Activated CD8-positive, alpha-beta memory T cell treated with anti-CD3 and anti-CD28 coated beads for 36 hours (primary cell): ENCODE measurements at regions not wholly inside any gene's neighbourhood (a gene's known extent, or its start where the extent isn't known, plus 50 kb on each side); places are given as distances from the start of the nearest gene placed in this dataset.
"Not testable (repeated sequence)": the region's sequence is repeated elsewhere in the genome, so short reads cannot be mapped to it uniquely, and the experiment has no call there.

ENCODE experiments used
- CTCF ChIA-PET: fragments of 350-600 bp; sonication (Branson Sonifier 250); formaldehyde crosslinking; loops from one replicate; lab custom pipeline; 2021; ENCODE audit warnings: antibody characterized with exemption; lab: Charles Lee
- POLR2A ChIA-PET: fragments of 350-600 bp; sonication (Branson Sonifier 250); formaldehyde crosslinking; loops from one replicate; lab custom pipeline; 2021; ENCODE audit warnings: antibody characterized with exemption; lab: Charles Lee

DNA sequence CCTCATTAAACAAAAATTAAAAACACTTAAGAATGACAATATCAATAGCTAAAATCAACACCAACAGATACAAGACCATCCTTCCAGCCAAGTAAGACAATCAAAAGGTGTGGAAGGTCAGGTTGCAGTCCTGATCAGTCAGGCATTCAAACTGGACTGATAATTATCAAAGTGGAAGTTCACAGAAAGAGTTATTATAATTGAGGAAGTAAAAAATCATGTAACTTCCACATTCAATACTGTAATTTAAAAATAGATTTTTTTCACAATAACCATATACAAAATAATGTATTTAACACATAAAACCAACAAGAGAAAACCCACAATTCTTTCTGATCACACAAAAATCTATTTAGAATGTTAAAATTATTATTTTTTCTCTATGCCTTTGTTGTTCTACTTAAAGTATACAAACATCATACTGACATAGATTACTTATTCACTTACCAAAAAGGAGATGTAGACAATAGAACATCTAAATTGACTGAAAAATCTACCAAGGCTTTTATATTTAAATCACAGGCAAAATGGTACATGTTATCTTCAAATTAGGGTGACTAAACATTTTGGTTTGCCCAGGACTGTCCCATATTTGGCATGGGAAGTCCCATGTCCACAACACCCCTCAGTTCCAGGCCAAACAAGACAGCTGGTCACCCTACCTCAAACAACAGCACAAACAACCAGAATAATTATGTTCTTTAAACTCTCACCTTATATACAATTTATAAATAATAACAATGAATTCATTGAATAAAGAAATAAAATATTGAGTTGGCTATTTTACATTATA lies 142.5 kb upstream of the SLC24A2 start:
- CTCF ChIA-PET = no interaction called here
- POLR2A ChIA-PET = no interaction called here

- ChIA-PET CTCF (interaction anchor here (0.7 to 1.2 kb wide), 3 partner anchors 8 to 695 kb away, joined by 3 read pairs; partner anchors contain the start of gene MLLT3), POLR2A (interaction anchor here (0.5 kb wide), 1 partner anchor 28 kb away, joined by 5 read pairs; no protein-coding TSS in a partner anchor)
Measured at GRCh38 chr9:19927560-19927959, 138.7 kb upstream of the SLC24A2 start.

DNA sequence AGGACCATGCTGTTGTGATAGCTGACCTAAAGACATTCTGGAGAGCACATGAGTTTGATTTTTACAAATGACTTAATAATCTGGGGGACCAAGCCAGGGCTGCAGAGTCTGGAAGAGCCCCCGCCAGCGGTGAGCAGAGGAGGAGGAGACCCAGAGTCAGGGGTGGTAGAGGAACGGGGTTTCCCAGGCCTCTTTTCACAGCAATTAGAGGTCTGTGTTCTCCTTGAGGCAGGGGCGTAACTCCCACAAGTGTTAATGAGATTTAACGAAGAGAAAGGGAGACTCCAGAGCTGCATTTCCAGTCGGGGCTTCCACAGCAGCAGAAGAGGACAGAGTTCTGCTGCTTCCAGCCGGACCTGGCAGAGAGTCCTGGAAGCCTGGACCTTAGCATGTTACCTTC lies 137.9 kb upstream of the SLC24A2 start:
- POLR2A ChIA-PET = no interaction called here
- CTCF ChIA-PET = interaction anchor here (0.7 to 1.2 kb wide), 3 partner anchors 9 to 696 kb away, joined by 3 read pairs; partner anchors contain the start of gene MLLT3

DNA sequence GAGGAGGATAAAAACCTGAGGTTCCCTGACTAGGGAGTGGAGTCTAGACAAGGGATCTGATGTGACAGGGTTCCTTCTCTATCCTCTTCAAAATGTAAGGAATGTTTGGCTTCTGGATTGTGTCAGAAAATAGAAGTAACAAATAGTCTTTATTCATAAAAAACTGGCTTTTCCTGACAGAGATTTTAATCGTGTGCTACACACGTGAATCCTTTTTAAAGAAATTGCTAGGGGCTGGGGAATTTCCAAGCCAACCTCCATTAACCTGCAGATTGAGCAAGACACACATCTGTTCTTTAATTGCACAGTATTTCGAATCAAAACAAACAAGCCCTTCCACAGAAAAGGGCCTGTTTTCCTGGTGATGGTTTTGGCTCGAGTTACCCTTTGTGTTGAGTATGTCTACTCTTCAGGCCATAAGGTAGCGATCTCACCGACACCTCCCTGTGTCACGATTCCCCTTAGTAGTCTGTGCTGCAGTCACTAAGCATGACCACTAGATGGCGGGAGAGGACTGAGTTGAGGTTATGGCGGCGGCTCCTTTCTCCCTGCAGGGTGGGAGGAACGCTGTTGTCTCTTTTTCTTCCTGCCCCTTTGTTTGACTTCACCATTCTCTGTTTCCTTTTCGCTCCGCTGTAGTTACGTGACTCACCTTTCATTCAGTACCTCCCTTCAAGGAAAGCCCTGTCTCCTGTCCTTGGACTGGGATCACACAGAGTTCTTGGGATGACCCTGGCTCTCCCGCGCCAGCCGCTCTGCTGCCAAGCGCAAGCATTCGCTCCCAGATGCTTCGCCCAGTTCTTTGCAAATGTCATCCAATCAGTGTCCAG lies 137.1 kb upstream of the SLC24A2 start:
- POLR2A ChIA-PET = interaction anchor here (0.7 kb wide), 1 partner anchor 1015 kb away, joined by 3 read pairs; no protein-coding TSS in a partner anchor

DNA sequence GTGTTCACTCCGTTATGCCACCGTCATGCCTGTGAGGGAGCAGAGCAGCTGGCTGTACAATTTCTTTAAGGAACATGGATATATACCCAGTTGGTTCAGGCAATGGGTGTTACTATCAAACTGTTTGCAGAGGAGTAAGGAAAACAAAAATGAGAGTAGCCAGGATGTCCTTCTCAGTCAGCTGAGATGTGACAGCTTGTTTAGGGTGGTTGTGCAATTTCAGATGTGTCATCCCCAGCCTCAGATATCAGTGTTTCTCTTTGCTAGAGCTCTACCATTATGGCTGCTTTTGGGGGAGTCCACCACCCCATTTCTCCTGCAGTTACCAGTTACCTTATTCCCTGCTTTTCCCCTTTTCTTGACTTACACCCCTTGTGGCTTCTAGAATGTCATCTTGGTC lies 135.2 kb upstream of the SLC24A2 start:
- ChIA-PET CTCF (no interaction called here), POLR2A (interaction anchor here (0.5 kb wide), 1 partner anchor 434 kb away, joined by 8 read pairs; no protein-coding TSS in a partner anchor)

More for the DNA sequence above, 137.1 kb upstream of the SLC24A2 start:
- CTCF ChIA-PET = interaction anchor here (0.6 to 1.2 kb wide), 5 partner anchors 46 to 995 kb away, joined by 3 read pairs; partner anchors contain the start of gene MLLT3

DNA sequence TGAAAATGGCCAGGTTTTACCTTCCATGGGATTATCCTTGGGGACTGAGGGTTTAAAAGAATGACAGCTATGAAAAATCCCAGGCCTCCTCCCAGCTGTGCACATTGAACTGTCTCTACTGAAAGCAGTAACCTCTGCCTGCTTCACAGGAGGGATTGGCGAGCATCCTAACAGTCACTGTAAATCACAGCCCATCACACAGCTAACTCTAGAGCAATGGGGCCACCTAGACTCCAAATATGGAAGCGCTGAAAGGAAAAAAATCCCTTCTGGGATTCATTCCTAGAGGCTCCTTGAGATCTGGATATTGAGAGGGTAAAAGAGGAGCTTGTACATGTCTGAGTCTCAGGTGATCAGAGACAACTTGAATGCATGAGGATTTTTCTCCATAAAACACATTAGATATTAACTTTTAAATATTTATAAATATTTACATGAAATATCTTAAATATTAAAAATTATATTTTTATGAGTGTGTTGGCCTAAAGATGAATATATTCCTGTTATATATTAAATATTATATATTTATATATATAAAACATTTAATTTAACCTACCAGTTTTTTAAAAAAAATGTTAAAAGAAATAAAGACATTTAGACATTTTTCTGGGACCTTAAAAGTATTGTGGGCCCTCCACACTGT lies 133.8 kb upstream of the SLC24A2 start:
- CTCF ChIA-PET = no interaction called here

DNA sequence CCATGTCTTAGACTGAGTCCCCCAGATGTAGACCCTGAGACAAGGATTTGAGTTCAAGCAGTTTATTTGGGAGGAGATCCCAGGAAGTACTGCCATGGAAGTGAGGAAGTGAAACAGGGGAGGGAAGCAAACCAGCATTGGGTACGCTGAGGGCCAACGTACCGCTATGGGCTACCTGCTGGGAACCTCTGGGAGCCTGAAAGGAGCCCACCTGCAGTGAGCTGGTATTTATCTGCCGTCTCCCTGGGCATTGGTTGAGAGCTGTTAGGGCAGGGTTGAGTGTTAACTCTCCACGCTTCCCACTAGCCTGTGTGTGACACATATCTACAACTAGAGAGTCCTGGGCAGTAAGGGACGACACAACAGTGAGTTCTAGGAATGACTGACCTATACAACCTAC lies 131.6 kb upstream of the SLC24A2 start:
- POLR2A ChIA-PET = no interaction called here
- CTCF ChIA-PET = no interaction called here

More for the DNA sequence above, 133.8 kb upstream of the SLC24A2 start:
- POLR2A ChIA-PET = no interaction called here

DNA sequence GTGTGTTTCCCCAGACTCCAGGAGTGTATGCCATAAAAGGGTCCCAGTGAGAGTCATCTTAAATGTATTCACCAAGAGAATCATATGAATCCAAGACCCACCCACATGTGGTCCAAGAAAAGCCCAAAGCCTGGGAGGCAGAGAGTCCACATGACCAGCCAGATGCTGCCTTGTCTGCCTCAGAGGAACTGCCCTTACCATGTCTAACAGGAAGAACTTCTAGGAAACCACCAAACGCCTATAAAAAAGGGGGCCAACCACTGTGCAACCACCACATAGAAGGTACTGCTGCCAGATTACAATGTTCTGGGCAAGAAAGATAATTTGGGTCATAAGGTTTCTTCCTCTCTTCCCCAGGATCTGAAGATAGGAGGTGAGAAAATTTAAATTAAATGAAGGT lies 129.8 kb upstream of the SLC24A2 start:
- POLR2A ChIA-PET = no interaction called here
- CTCF ChIA-PET = no interaction called here

GRCh38 chr9:19914044-19914443 lies 125.2 kb upstream of the SLC24A2 start:
- CTCF ChIA-PET = no interaction called here
- POLR2A ChIA-PET = no interaction called here

DNA sequence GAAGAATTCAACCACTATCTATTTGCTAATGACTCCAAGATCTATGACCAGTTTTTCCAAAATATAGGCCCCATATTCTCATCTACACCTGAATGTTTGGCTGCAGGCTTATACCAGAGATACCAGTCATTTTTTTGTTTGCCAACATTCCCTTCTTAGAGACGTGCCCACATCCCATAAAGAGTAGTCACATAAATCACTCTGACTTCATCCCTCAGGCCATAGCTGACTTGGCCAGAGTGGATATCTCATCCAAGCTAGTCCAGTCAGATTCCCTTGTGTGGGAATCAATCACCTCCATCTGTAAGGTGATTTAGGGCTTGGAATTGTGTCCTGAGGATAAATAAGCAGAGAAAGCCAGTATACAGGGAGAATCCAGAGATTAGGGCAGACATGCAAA lies 124.3 kb upstream of the SLC24A2 start:
- ChIA-PET POLR2A (no interaction called here), CTCF (no interaction called here)

DNA sequence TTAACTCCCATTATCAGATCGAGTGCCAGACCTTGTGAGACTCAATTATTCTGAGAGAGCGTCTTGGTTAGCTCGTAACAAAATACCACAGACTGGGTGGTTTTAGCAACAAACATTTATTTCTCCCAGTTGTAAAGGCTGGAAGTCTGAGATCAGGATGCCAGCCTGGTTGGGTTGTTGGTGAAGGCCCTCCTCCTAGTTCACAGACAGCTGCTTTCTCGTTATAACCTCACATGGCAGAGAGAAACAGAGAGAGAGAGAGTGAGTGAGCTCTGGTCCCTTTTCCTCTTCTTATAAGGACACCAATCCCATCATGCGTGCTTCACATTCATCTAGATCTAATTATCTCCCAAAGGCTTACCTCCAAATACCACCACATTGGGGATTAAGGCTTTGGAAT lies 114.2 kb upstream of the SLC24A2 start:
- ChIA-PET POLR2A (no interaction called here), CTCF (no interaction called here)

GRCh38 chr9:19901586-19901985 lies 112.7 kb upstream of the SLC24A2 start:
- POLR2A ChIA-PET = no interaction called here
- CTCF ChIA-PET = no interaction called here

DNA sequence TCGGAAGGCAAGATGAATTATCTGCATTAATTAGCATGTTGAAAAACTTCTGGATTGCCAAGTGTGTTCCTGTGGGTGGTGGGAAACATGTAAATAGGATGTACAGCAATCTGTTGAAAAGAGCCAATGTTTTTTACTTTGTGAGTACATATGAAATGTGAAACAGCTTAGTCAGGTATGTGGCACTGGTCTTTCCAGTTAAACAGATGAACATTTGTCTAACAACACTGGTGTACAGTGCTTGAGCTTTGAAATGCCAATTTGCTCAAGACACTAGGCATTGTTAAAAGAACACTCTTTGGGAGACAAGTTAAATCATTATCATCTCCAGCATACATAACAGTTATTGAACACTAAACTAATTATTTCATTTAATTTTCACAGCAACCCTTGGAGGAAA lies 107.3 kb upstream of the SLC24A2 start:
- POLR2A ChIA-PET = no interaction called here
- CTCF ChIA-PET = no interaction called here

- CTCF ChIA-PET, POLR2A ChIA-PET: not testable (repeated sequence)
Measured at GRCh38 chr9:19895578-19895977, 106.7 kb upstream of the SLC24A2 start.

GRCh38 chr9:19895006-19895405 lies 106.2 kb upstream of the SLC24A2 start:
- POLR2A ChIA-PET = no interaction called here
- CTCF ChIA-PET = no interaction called here

DNA sequence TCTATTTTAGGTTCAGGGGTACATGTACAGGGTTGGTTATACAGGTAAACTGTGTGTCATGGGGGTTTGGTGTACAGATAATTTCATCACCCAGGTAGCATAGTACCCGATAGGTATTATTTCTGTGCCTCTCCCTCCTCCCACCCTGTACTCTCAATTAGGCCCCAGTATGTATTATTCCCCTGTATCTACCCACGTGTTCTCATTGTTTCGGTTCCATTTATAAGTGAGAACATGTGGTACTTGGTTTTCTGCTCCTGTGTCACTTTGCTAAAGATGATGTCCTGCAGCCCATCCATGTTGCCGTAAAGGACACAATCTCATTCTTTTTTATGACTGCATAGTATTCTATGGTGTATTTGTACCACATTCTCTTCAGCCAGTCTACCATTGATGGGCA lies 96.8 kb upstream of the SLC24A2 start:
- ChIA-PET CTCF (no interaction called here), POLR2A (no interaction called here)

- ChIA-PET CTCF (no interaction called here), POLR2A (no interaction called here)
Measured at GRCh38 chr9:19879062-19879461, 90.2 kb upstream of the SLC24A2 start.

DNA sequence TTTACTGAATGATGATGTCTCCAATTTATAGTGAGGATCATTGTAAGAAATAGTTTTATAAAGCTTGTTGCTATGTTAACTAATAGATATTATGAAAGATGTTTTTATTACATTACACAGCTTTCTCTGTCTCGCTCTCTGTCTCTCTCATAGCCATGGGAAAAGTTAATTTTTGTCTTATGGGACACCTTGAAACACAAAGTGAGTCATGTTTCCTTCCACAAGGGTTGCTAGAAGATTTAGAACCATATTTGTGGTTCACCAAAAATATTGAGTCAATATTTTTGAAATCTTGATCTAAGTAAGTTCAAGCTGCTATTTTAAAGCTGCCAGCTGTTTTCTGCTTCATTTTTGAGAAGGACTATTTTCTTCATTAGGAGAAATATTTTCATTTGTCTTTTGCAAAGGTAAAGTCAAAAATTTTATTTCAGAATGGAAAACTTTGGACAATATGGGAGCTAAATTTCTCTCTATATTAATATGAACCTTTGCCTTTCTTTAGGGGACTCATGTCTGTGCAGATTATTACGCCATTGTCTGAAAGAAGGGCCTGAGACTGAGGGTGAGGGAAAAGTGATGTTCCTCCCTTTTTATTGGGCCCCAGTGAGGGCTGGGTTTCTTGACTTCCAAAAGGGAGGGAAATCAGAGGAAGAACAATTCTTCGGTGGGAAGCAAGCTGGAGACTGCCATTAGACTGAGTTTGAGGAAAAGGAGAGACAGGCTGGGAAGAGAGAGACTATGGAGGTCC lies 87.9 kb upstream of the SLC24A2 start:
- POLR2A ChIA-PET = no interaction called here
- CTCF ChIA-PET = no interaction called here

DNA sequence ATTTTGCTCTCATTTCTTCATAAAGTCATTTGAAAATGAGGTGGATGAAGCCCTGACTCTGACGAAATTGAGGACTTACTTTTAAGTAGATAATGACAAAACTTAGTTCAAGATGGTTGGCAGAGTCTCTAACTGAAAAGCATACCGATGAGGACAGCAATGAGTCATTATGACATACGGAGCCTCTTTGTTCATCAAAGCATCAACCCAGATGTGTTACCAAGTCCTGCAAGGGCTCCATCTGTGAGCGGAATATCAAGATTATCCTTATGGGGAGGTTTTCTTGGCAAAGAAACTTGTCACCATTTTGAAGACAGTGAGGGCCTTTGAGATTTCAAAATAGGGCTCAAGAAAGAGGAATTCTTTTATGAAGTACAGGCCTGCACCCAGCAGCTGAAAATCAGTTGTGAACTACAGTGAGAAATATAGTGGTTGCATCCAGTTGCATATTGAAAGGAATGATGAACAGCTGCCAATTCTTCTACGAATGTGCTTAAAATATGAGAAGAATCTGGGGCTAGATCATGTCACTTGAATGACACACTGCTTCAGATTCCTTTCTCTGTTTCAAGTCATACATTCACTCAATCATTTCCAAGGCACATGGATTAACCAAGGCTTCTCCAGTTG lies 86.6 kb upstream of the SLC24A2 start:
- POLR2A ChIA-PET = no interaction called here

More for the DNA sequence above, 86.6 kb upstream of the SLC24A2 start:
- CTCF ChIA-PET = no interaction called here
